HEK293 (cell line): ENCODE measurements at regions not wholly inside any gene's neighbourhood (a gene's known extent, or its start where the extent isn't known, plus 50 kb on each side); places are given as distances from the start of the nearest gene placed in this dataset.

Source experiments
- CTCF ChIP-seq: fragments of 450-650 bp; formaldehyde crosslinking; IDR thresholded peaks from 2 replicates; pipeline ENCODE4 v1.5.1; 2016; ENCODE audit warnings: missing biosample characterization, missing genetic modification characterization
- GLI4 ChIP-seq: fragments of 450-650 bp; formaldehyde crosslinking; IDR thresholded peaks from 2 replicates; pipeline ENCODE4 v1.5.1; 2016; ENCODE audit warnings: missing biosample characterization, missing genetic modification characterization
- RBAK ChIP-seq: fragments of 450-650 bp; formaldehyde crosslinking; IDR thresholded peaks from 2 replicates; pipeline ENCODE4 v1.5.1; 2016; ENCODE audit warnings: missing biosample characterization, missing genetic modification characterization
- SP2 ChIP-seq: fragments of 450-650 bp; formaldehyde crosslinking; IDR thresholded peaks from 2 replicates; pipeline ENCODE4 v1.5.1; 2016; ENCODE audit warnings: missing biosample characterization, missing genetic modification characterization
- ZBTB17 ChIP-seq: fragments of 450-650 bp; formaldehyde crosslinking; IDR thresholded peaks from 2 replicates; pipeline ENCODE4 v1.5.1; 2016; ENCODE audit warnings: missing biosample characterization, missing genetic modification characterization
- ZNF133 ChIP-seq: fragments of 450-650 bp; formaldehyde crosslinking; IDR thresholded peaks from 2 replicates; pipeline ENCODE4 v1.5.1; 2016; ENCODE audit warnings: missing biosample characterization, missing genetic modification characterization
- ZNF138 ChIP-seq: fragments of 450-650 bp; formaldehyde crosslinking; IDR thresholded peaks from 2 replicates; pipeline ENCODE4 v1.5.1; 2016; ENCODE audit warnings: missing biosample characterization, missing genetic modification characterization, borderline replicate concordance
- ZNF19 ChIP-seq: fragments of 450-650 bp; formaldehyde crosslinking; IDR thresholded peaks from 2 replicates; pipeline ENCODE4; 2016; ENCODE audit warnings: missing biosample characterization, missing genetic modification characterization, low read depth
- ZNF23 ChIP-seq: fragments of 450-650 bp; formaldehyde crosslinking; IDR thresholded peaks from 2 replicates; pipeline ENCODE4 v1.5.1; 2016; ENCODE audit warnings: missing biosample characterization, missing genetic modification characterization, borderline replicate concordance
- ZNF239 ChIP-seq: fragments of 450-650 bp; formaldehyde crosslinking; IDR thresholded peaks from 2 replicates; pipeline ENCODE4 v1.5.1; 2016; ENCODE audit warnings: missing biosample characterization, missing genetic modification characterization
- ZNF26 ChIP-seq: fragments of 450-650 bp; formaldehyde crosslinking; IDR thresholded peaks from 2 replicates; pipeline ENCODE4 v1.5.1; 2016; ENCODE audit warnings: missing biosample characterization, missing genetic modification characterization
- ZNF707 ChIP-seq: fragments of 450-650 bp; formaldehyde crosslinking; IDR thresholded peaks from 2 replicates; pipeline ENCODE4 v1.5.1; 2016; ENCODE audit warnings: missing biosample characterization, missing genetic modification characterization
- ZSCAN16 ChIP-seq: fragments of 450-650 bp; formaldehyde crosslinking; IDR thresholded peaks from 2 replicates; pipeline ENCODE4 v1.5.1; 2016; ENCODE audit warnings: missing biosample characterization, missing genetic modification characterization
- ZSCAN30 ChIP-seq: fragments of 450-650 bp; IDR thresholded peaks from 2 replicates; pipeline ENCODE4 v1.5.1; 2018; ENCODE audit warnings: missing biosample characterization, mild to moderate bottlenecking, missing genetic modification characterization, moderate library complexity

- TF ChIP-seq CTCF (no peak), ZSCAN16 (tag by site-specific recombination) (no peak), ZNF133 (tag by site-specific recombination) (no peak), ZNF26 (tag by site-specific recombination) (no peak), GLI4 (no peak), RBAK (tag by site-specific recombination) (no peak), ZNF138 (tag by site-specific recombination) (no peak), SP2 (tag by site-specific recombination) (no peak), ZNF239 (tag by site-specific recombination) (no peak), ZNF19 (tag by site-specific recombination) (no peak), ZNF707 (no peak), ZNF23 (tag by site-specific recombination) (no peak), ZSCAN30 (tag by site-specific recombination) (no peak), ZBTB17 (tag by site-specific recombination) (no peak)
Measured at GRCh38 chr17:62189377-62189776, 124.3 kb upstream of the MED13 start.
